HG03060 (cell line): ENCODE measurements at regions not wholly inside any gene's neighbourhood (a gene's known extent, or its start where the extent isn't known, plus 50 kb on each side); places are given as distances from the start of the nearest gene placed in this dataset.
"Not testable (repeated sequence)": the region's sequence is repeated elsewhere in the genome, so short reads cannot be mapped to it uniquely, and the experiment has no call there.

ENCODE experiments used
- ATAC-seq: cut with Tn5 transposase; IDR thresholded peaks from one replicate; pipeline ENCODE4 v1.9.1; 2021; ENCODE audit warnings: low read depth, moderate number of reproducible peaks; ENCODE audit not compliant: unreplicated experiment

GRCh38 chr20:22690000-22690399, 105.6 kb upstream of the FOXA2 start:
- no peak for ATAC-seq

DNA sequence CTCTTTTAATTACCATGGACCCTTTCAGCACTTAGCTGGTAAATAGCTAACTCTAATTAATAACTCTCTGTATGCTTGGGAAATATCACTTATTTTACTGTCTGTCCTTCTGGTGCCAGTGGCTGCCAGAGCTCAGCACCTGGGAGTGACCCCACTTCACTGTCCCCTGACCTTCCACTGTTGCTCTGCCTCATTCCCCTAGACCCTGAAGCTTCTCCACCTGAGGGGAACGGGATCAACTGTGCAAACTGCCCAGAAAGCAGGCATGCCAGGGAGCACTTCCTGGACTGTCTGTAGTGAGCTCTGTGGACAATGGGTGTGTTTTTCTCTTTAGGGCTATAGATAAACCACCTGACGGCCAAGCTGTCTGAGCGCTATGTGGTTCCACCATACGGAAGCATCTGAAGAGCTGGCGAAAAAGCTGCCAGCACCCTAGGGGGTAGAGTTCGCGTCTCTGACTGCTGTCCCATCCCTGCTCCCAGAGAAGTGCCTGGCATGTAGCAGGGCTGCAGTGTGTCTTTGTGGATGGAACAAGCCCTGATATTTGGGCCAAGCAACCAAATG, 106.3 kb upstream of the FOXA2 start:
- no peak for ATAC-seq

- ATAC-seq: no peak
These were observed 107.2 kb upstream of the FOXA2 start for GRCh38 chr20:22691369-22692118.

DNA sequence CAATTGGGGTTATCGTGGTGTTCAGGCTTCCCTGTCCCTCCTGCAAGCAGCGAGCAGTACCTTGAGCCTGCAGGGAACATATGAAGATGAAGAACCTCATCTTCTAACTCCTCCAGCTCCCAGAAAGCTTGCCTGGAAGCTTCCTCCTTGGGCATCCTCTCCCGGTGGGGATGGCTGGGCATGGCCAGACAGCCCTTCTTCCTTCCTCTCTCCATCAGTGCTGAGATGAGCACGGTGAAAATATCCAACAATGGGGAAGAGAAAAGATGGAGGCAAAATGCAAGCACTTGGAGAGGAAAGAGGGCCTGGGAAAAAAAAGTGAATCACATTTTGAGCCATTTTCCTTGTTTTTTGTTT, 107.7 kb upstream of the FOXA2 start:
- no peak for ATAC-seq

DNA sequence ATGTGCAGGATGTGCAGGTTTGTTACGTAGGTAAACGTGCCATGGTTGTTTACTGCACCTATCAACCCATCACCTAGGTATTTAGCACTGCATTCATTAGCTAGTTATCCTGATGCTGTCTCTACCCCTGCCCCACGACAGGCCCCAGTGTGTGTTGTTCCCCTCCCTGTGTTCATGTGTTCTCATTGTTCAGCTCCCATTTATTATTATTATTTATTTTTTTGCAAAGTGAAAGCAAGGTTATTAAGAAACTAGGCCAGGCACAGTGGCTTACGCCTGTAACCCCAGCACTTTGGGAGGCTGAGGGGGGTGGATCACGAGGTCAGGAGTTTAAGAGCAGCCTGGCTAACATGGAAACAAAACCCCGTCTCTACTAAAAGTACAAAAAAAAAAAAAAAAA, 108.2 kb upstream of the FOXA2 start:
- ATAC-seq: not testable (repeated sequence)

- ATAC-seq: no peak
These were observed 112.4 kb upstream of the FOXA2 start for GRCh38 chr20:22696759-22697158.

DNA sequence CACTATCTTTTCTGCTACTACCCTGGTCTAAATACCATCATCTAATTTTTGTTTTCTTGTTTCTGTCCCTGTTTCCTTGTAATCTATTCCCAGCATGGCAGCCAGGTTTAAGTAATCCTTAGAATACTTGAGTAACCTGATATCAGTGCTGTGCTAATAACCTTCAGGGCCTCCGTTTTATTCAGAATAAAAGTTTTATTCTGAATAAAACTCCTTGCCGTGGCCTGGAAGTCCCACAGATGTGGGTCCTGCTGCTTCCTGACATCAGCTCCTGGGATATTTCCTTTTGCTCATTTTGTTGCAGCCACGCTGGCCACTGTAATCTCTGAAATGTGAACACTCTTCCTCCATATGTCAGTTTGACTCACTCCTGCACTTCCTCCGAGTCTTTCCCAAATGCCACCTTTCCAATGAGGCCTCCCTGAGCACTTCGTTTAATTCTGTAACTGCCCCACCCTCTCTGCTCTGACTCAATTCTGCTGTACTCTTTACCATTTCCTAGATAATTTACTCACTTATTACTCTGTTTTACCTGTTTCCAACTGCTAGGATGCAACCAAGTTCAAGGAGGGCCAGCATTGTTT, 114.0 kb upstream of the FOXA2 start:
- ATAC-seq: no peak

- ATAC-seq: no peak
These were observed 115.0 kb upstream of the FOXA2 start for GRCh38 chr20:22699396-22699795.

DNA sequence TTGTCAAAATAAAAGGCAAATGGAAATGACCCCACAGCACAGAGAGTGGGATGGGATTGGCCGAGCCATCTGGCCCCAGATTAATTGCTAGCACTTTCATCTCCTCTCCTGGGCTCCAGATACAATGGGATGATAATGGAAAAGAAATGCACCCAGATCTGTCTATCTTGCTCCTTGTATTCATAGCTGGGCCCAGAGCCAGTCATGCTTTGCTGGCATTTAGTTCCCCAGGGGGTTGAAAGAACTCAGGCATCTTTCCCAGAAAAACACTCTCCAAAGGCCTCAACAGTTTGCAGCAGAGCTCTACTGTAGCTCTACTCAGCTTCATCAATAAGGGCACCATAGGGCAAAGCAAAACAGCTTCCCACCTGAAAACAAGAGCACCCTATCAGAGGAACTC, 116.0 kb upstream of the FOXA2 start:
- ATAC-seq: no peak

DNA sequence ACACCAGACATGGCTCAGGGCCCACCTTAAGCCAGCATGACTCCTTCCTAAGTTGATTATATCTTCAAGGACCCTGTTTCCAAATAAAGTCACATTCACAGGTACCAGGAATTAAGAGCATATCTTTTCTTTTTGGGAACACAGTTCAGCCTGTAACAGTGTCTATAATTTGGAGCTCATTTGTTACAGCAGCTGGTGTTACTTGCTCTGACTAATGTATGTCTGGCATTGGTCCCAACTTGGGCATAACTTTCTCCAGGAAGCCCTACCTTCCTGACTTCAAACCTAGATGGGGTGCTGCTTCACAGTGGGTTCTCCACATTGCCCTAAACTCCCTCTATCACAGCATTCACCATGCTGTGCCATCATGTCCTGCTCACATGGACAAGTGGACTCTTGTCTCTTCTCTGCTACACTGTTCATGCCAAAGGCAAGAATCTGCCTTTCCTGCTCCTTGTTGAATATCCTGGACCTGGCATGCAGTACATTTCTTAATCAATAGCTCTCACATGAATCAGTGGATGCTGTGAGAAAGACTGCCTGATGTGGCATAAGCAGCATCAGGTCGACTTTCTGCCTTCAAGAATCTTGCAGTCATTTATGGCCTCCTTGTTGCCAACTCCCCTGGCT, 117.4 kb upstream of the FOXA2 start:
- ATAC-seq: no peak

DNA sequence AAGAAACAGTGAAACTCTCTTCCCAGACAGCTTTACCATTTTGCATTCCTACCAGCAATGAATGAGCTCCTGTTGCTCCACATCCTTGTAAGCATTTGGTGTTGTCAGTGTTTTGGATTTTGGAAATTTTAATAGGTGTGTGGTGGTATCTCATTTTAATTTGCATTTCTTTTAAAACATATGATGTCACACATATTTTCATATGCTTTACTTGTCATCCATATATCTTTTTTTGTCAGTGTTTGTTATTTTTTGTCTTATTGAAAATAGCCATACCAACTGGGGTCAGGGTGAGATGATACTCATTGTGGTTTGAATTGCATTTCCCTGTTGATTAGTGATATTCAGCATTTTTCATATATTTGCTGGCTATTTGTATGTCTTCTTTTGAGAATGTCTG, 119.5 kb upstream of the FOXA2 start:
- ATAC-seq: no peak

DNA sequence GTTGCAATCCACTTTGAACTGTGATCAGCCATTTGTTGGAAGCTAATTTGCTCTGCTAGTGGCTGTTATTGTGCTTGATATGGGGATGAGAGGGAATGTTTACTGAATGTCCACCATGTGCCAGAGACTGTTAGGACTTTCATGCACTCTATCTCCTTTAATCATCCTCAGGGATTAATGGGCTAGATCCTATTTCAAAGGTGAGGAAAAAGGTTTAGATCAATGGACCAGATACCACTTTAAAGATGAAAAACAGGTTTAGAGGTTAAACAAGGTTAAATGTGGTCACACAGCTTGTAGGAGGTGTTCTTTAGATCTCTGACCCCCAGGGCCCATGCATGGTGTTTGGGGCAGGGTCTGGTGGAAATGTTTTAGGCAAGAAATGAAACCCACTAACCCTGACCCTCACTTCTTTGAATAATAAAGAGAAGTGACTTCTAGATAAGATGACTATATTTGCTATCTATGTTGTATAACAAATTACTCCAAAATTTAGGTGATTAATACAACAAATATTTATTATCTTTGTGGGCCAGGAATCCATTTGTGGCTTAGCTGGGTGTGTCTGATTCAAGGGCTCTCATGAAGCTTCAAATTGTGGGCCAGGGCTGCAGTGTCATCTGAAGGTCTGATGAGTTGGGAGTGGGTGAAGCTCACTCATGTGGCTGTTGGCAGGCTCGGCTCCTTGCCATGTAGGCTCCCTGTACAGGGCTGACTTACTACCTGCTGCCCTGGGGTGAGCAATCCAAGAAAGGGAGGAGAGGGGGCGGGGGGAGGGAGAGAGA, 127.8 kb upstream of the FOXA2 start:
- no peak for ATAC-seq

- ATAC-seq: no peak
These were observed 132.5 kb upstream of the FOXA2 start for GRCh38 chr20:22716821-22717351.

- ATAC-seq: no peak
These were observed 133.1 kb upstream of the FOXA2 start for GRCh38 chr20:22717466-22717865.

DNA sequence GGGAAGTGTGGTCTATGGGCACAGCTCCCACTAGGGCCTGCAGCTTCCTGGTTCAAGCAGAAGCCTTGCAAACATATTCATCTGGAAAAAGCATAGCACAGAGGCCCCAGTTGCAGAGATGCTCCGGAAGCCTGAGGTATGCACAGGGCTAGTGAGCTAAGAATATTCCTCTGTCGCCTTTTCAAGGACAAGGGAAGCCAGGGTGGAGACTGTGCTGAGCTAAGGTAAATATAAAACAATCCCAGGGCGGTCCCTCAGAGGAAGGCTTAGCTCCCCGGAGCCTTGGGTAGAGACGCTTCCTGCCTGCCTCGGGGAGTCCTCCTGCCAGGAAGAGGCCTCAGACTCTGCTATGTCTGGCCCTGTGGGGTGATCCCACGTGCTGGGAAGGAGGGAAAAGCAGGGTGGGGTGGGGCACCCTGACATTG, 134.8 kb upstream of the FOXA2 start:
- ATAC-seq: no peak

GRCh38 chr20:22720206-22720605, 135.8 kb upstream of the FOXA2 start:
- no peak for ATAC-seq

DNA sequence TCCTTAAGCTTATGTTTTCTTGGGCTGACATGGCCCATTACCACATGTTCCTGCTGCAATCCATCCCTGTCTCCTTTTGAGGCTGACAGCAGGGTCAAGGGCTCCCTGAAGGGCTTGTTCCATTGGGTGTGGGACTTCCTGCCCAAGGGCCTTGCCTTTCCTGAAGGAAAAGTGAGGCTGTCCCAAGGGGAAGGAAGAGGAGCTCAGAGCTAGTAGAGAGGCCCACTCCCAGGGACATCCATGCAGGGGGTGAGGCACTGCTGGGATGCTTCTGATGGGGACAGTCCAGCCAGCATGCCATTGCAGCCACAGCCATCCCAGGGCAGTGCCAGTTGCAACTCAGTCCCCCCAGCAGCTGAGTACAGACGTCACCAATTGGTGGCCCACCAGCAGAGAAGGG, 138.4 kb upstream of the FOXA2 start:
- ATAC-seq: no peak

- ATAC-seq: no peak
These were observed 139.3 kb upstream of the FOXA2 start for GRCh38 chr20:22723659-22724058.

DNA sequence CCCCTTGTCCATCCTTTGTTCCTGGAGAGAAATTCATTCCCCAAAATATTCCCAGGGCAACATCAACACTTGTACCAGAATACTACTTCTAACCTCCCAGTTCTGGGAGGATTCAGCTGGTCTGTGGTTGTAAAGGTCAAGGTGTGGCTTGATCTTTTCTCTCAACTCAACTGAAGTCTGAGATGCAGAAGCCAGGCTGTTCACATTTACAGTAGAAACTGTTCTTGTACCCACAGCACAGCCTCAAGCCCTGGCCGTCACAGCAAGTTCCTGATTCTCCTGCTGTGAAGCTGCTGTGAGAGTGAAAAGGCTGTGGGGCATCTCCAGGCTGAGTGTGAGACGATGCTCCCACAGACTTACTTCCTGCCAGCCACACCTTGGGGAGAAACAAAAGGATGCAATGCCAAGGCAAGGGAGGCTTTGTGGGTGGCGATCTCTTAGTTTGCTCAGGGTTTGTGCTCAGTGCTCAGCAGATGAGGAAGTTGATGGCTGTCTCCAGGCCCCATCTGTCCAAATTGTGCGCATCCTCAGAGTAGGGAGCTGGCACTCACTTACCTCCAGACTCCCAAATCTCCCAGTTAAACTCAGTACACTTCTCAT, 143.9 kb upstream of the FOXA2 start:
- no peak for ATAC-seq

- no peak for ATAC-seq
These were observed 144.8 kb upstream of the FOXA2 start for GRCh38 chr20:22729180-22729579.
